AG04449 (cell line): ENCODE measurements at regions not wholly inside any gene's neighbourhood (a gene's known extent, or its start where the extent isn't known, plus 50 kb on each side); places are given as distances from the start of the nearest gene placed in this dataset.

Experiments
- CTCF ChIA-PET: fragments of 350-600 bp; formaldehyde crosslinking; extraction: SDS; loops from one replicate; lab custom pipeline; 2021; ENCODE audit warnings: antibody characterized with exemption; lab: Yijun Ruan, JAX
- POLR2A ChIA-PET: fragments of 400-600, 350-600 bp; formaldehyde crosslinking; extraction: SDS; loops from one replicate; lab custom pipeline; 2020; ENCODE audit warnings: antibody characterized with exemption, inconsistent platforms; lab: Yijun Ruan, JAX
- DNase-seq: peaks from one replicate; pipeline ENCODE4 v3.0.0-alpha.2; 2010; ENCODE audit warnings: low read depth, low spot score
- H3K4me3 ChIP-seq: 2 replicates; pipeline ENCODE4 v1.5.1; 2011; ENCODE audit warnings: low read depth, mild to moderate bottlenecking, control low read depth, low read length
- CTCF ChIP-seq: IDR thresholded peaks from one replicate; pipeline ENCODE4 v1.5.1; 2011; ENCODE audit warnings: mild to moderate bottlenecking, moderate library complexity, low read length, control low read depth, inconsistent platforms; ENCODE audit not compliant: insufficient read depth; ENCODE audit errors: missing control alignments

GRCh38 chr1:81499487-81499886 is 301.2 kb upstream of the ADGRL2 start:
- no peak for DNase-seq
- ChIA-PET POLR2A (no interaction called here), CTCF (no interaction called here)
- no peak for TF ChIP-seq CTCF
- H3K4me3 ChIP-seq = no peak overlapping the region

DNA sequence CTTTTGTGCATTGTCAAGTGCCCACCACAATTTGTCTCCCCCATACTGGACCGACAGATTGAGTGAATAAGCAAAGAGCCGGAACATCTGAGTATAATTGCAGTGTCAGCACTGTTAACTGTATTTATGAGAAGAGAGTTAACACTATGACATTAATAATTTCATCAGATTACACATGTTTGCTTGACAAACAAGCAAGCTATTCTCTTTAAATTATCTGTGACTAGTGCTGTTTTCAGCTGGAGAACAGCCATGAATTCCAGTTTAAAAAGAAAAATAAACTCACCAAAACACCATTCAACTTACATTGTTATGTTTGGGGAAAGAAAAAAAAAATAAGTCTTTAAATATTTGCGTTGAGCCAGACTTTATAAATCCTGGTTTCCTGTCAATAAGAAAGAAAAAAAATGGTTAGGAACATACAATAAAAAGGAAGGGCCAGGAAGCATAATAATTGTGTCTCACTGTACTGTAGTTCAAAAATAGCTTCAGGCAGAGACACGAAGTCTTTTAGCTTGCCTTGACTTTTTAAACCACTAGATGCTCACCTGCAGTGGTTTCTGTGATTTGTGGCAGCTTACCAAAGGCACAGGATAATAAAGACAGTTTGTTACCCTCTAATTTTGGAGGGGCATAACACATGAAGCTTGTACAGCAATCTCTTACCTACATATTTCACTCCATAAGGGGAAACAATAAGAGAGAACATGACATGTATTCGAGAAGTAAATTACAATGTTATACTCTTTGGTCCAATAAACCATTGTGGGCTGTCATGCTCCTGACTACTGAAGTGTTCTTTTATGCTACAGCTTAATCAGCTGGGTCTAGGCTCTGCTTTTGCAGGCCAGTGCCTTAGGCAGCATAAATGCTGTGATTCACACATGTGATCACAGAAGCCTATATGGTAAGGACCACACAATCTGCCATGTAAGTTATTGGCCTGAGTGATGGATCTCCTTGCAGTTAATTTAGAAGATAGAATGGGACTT is 302.0 kb upstream of the ADGRL2 start:
- no peak for DNase-seq
- no peak overlapping the region for H3K4me3 ChIP-seq
- POLR2A ChIA-PET = no interaction called here
- CTCF ChIA-PET = no interaction called here
- no peak for TF ChIP-seq CTCF

- no peak for TF ChIP-seq CTCF
- POLR2A ChIA-PET = no interaction called here
- no peak for DNase-seq
- CTCF ChIA-PET = no interaction called here
- H3K4me3 ChIP-seq = no peak overlapping the region
Observed at GRCh38 chr1:81496349-81496748, 304.4 kb upstream of the ADGRL2 start.

GRCh38 chr1:81493102-81493869 is 307.4 kb upstream of the ADGRL2 start:
- TF ChIP-seq CTCF = no peak
- POLR2A ChIA-PET = no interaction called here
- DNase-seq = no peak
- no peak overlapping the region for H3K4me3 ChIP-seq
- CTCF ChIA-PET = no interaction called here

DNA sequence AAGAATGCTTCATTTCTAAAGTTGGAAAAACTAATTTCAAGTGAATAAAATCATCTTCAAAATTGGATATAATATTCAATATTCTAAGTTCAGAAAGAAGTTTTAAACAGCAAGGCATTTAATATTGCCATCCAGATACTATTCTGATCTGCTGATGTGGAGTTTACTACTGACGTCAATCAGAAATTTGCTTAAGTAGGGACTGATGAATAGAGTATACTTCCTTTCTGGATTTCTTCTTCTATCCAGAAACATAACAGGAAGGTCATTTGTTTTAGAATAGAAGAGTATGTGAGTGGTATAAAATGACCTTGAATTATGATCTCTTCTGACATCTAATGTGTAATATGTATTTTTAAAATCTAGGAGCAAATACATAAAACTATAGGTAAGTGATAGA is 308.1 kb upstream of the ADGRL2 start:
- CTCF ChIA-PET = no interaction called here
- POLR2A ChIA-PET = no interaction called here
- no peak for DNase-seq
- no peak for TF ChIP-seq CTCF
- H3K4me3 ChIP-seq = no peak overlapping the region

GRCh38 chr1:81490614-81491013 is 310.1 kb upstream of the ADGRL2 start:
- no peak for TF ChIP-seq CTCF
- CTCF ChIA-PET = no interaction called here
- POLR2A ChIA-PET = no interaction called here
- no peak for DNase-seq
- no peak overlapping the region for H3K4me3 ChIP-seq
